Caki2 (cell line): ENCODE measurements at regions not wholly inside any gene's neighbourhood (a gene's known extent, or its start where the extent isn't known, plus 50 kb on each side); places are given as distances from the start of the nearest gene placed in this dataset.

Experiments used
- DNase-seq: peaks from one replicate; pipeline ENCODE4 v3.0.0-alpha.2; 2015; ENCODE audit warnings: low read depth
- in situ Hi-C: cut with HindIII; loops from 2 replicates; pipeline ENCODE4 v1.10.0; 2016; ENCODE audit warnings: low sequenced_read_pairs, low pct_unique_long_range_greater_than_20kb, mixed read lengths

- DNase-seq, result no peak
- in situ Hi-C loops, result no loop called here
These were observed 61.6 kb upstream of the GZMB start for GRCh38 chr14:24695265-24696241.

- in situ Hi-C loops, result no loop called here
- DNase-seq, result no peak
These were observed 60.7 kb upstream of the GZMB start for GRCh38 chr14:24694680-24695079.

- no peak for DNase-seq
- in situ Hi-C loops, result no loop called here
These were observed 60.0 kb upstream of the GZMB start for GRCh38 chr14:24693983-24694382.

- in situ Hi-C loops, result no loop called here
- DNase-seq, result no peak
These were observed 59.4 kb upstream of the GZMB start for GRCh38 chr14:24693353-24693737.

- in situ Hi-C loops, result no loop called here
- no peak for DNase-seq
These were observed 58.7 kb upstream of the GZMB start for GRCh38 chr14:24692382-24693352.

- DNase-seq, result no peak
- in situ Hi-C loops, result no loop called here
These were observed 56.5 kb upstream of the GZMB start for GRCh38 chr14:24690492-24690891.

GRCh38 chr14:24688030-24688658, 54.2 kb upstream of the GZMB start:
- in situ Hi-C loops, result no loop called here
- no peak for DNase-seq
